GM12878 (cell line): ENCODE measurements at regions not wholly inside any gene's neighbourhood (a gene's known extent, or its start where the extent isn't known, plus 50 kb on each side); places are given as distances from the start of the nearest gene placed in this dataset.

ENCODE experiments used
- ATAC-seq: fragments of 200-7000 bp; cut with Tn5 transposase; 3 replicates; pipeline ENCODE4 v1.9.1; 2020; ENCODE audit warnings: mild to moderate bottlenecking, moderate library complexity
- BruUV-seq: library from RNA; stranded (reverse); fragments of 400-500 nt; replicated peaks from 2 replicates; lab custom pipeline; 2021; lab: Mats Ljungman, UMichigan
- CTCF ChIA-PET: fragments of 300-600 bp; sonication (Branson Sonifier 250); formaldehyde crosslinking; extraction: SDS; loops from one replicate; lab custom pipeline; 2021; ENCODE audit warnings: inconsistent platforms; lab: Yijun Ruan, JAX
- POLR2A ChIA-PET: fragments of 350-600 bp; formaldehyde crosslinking; extraction: SDS; loops from one replicate; lab custom pipeline; 2021; ENCODE audit warnings: inconsistent platforms; lab: Charles Lee
- RAD21 ChIA-PET: fragments of 300-600 bp; sonication (Branson Sonifier 250); formaldehyde crosslinking; loops from one replicate; lab custom pipeline; 2023; ENCODE audit warnings: antibody characterized with exemption; ENCODE audit not compliant: unreplicated experiment; lab: Charles Lee
- SMC1A ChIA-PET: fragments of 300-600 bp; sonication (Branson Sonifier 250); formaldehyde crosslinking; loops from one replicate; lab custom pipeline; 2023; ENCODE audit not compliant: unreplicated experiment, uncharacterized antibody; lab: Charles Lee
- DNase-seq: peaks from one replicate; pipeline ENCODE4 v3.0.0-alpha.2; 2011; ENCODE audit warnings: low read depth, low spot score
- FAIRE-seq: peaks from 3 replicates; lab custom pipeline; 2011; peaks lifted over from hg19 to GRCh38; lab: Jason Lieb, UNC
- H2AFZ ChIP-seq: 2 replicates; pipeline ENCODE4 v1.6.0; 2011; ENCODE audit warnings: low read depth, low read length, control low read depth; ENCODE audit not compliant: control insufficient read depth
- H3K27ac ChIP-seq: 2 replicates; pipeline ENCODE4 v1.5.1; 2011; ENCODE audit warnings: control low read depth; ENCODE audit not compliant: control insufficient read depth, insufficient read depth
- H3K27me3 ChIP-seq, 2 experiments: replicated peaks in 1 of 2; 2 replicates each; pipeline versions ENCODE4 v1.6.0 to v1.6.1; 2011; ENCODE audit warnings: low read length in 1 of 2; ENCODE audit not compliant: control insufficient read depth in 2 of 2, insufficient read depth in 2 of 2
- H3K36me3 ChIP-seq, 2 experiments: 2 replicates each; pipeline ENCODE4 v1.5.1; 2011; ENCODE audit warnings: low read length in 1 of 2; ENCODE audit not compliant: control insufficient read depth in 2 of 2, insufficient read depth in 2 of 2
- H3K4me1 ChIP-seq: 2 replicates; pipeline ENCODE4 v1.6.1; 2011; ENCODE audit warnings: mild to moderate bottlenecking, low read length, moderate library complexity, mixed read lengths; ENCODE audit not compliant: control insufficient read depth, insufficient read depth
- H3K4me2 ChIP-seq: 2 replicates; pipeline ENCODE4 v1.6.0; 2011; ENCODE audit warnings: control low read depth; ENCODE audit not compliant: control insufficient read depth, insufficient read depth
- H3K4me3 ChIP-seq: fragments of 200-600 bp; sonication (generic); 2 replicates; pipeline ENCODE4 v1.5.1; 2016
- H3K79me2 ChIP-seq: 2 replicates; pipeline ENCODE4 v1.6.0; 2011; ENCODE audit warnings: low read length; ENCODE audit not compliant: control insufficient read depth, insufficient read depth
- H3K9ac ChIP-seq: 2 replicates; pipeline ENCODE4 v1.8.0; 2011; ENCODE audit warnings: low read length, control low read depth, mixed read lengths; ENCODE audit not compliant: control insufficient read depth, insufficient read depth
- H3K9me3 ChIP-seq: replicated peaks from 3 replicates; pipeline ENCODE4 v1.5.1; 2011; ENCODE audit warnings: mild to moderate bottlenecking, low read length; ENCODE audit not compliant: control insufficient read depth, insufficient read depth
- H4K20me1 ChIP-seq: 2 replicates; pipeline ENCODE4 v1.6.0; 2011; ENCODE audit not compliant: control insufficient read depth, insufficient read depth
- ATF7 ChIP-seq: fragments of 450-650 bp; IDR thresholded peaks from 2 replicates; pipeline ENCODE4 v1.6.1; 2016; ENCODE audit warnings: low read depth, mild to moderate bottlenecking
- BACH1 ChIP-seq: fragments of 450-650 bp; IDR thresholded peaks from 2 replicates; pipeline ENCODE4 v1.6.1; 2017; ENCODE audit warnings: mild to moderate bottlenecking, borderline replicate concordance
- BCL3 ChIP-seq: IDR thresholded peaks from 2 replicates; pipeline ENCODE4 v1.6.1; 2011; ENCODE audit warnings: borderline replicate concordance, low read depth, mild to moderate bottlenecking, moderate library complexity, low read length; ENCODE audit not compliant: insufficient read depth, poor library complexity, severe bottlenecking
- CBX5 ChIP-seq: sonication (generic); IDR thresholded peaks from 2 replicates; pipeline ENCODE4 v1.6.1; 2016; ENCODE audit warnings: low read depth, moderate library complexity, mild to moderate bottlenecking, inconsistent platforms
- CEBPB ChIP-seq, 2 experiments: fragments of 150-350 bp in 1 of 2; IDR thresholded peaks; 2 replicates each; pipeline ENCODE4 v1.6.1; 2012 to 2014; ENCODE audit warnings: low read depth in 2 of 2, low read length in 2 of 2, borderline replicate concordance in 1 of 2, inconsistent platforms in 1 of 2
- IKZF2 ChIP-seq, 2 experiments: fragments of 450-650 bp; IDR thresholded peaks; 2 replicates each; pipeline ENCODE4 v1.6.1; 2017; ENCODE audit warnings: mild to moderate bottlenecking in 2 of 2, moderate library complexity in 2 of 2
- KAT2A ChIP-seq: conservative IDR thresholded peaks from 2 replicates; pipeline ENCODE4 v1.6.1; 2011; ENCODE audit warnings: low read depth, low read length; ENCODE audit not compliant: control insufficient read depth
- PAX5 ChIP-seq: IDR thresholded peaks from 2 replicates; pipeline ENCODE4 v1.6.1; 2011; ENCODE audit warnings: low read depth, low read length, borderline replicate concordance
- PML ChIP-seq: IDR thresholded peaks from 2 replicates; pipeline ENCODE4 v1.6.1; 2012; ENCODE audit warnings: low read length, inconsistent platforms
- RCOR1 ChIP-seq: conservative IDR thresholded peaks from 2 replicates; pipeline ENCODE4 v1.6.1; 2012; ENCODE audit warnings: low read depth, low read length, improper control_type of control experiment
- SIX5 ChIP-seq: IDR thresholded peaks from 2 replicates; pipeline ENCODE4 v1.6.1; 2011; ENCODE audit warnings: mild to moderate bottlenecking, low read depth, low read length, moderate library complexity; ENCODE audit not compliant: severe bottlenecking
- TAF1 ChIP-seq: IDR thresholded peaks from 2 replicates; pipeline ENCODE4 v1.6.1; 2011; ENCODE audit warnings: mild to moderate bottlenecking, low read depth, low read length, borderline replicate concordance
- TCF12 ChIP-seq: IDR thresholded peaks from 2 replicates; pipeline ENCODE4 v1.6.1; 2011; ENCODE audit warnings: low read depth, mild to moderate bottlenecking, low read length
- ZNF207 ChIP-seq: fragments of 450-650 bp; IDR thresholded peaks from 2 replicates; pipeline ENCODE4 v1.6.1; 2014; ENCODE audit warnings: antibody characterized with exemption, mild to moderate bottlenecking, borderline replicate concordance
- ZNF384 ChIP-seq: IDR thresholded peaks from 2 replicates; pipeline ENCODE4 v1.6.1; 2012; ENCODE audit warnings: low read depth, mild to moderate bottlenecking, low read length, improper control_type of control experiment, borderline replicate concordance
- ZZZ3 ChIP-seq: IDR thresholded peaks from 2 replicates; pipeline ENCODE4 v1.6.1; 2011; ENCODE audit warnings: low read depth; ENCODE audit not compliant: control insufficient read depth, insufficient read length
- WGBS: methylation state at CpG from one replicate; pipeline ENCODE4 v1.1.6; 2016; ENCODE audit warnings: low lambda C conversion rate; ENCODE audit not compliant: insufficient replicate concordance, insufficient coverage; ENCODE audit errors: missing lambda C conversion rate; 5-methylcytosine and 5-hydroxymethylcytosine counted together
- in situ Hi-C: fragments of 300-500 bp; cut with MboI; formaldehyde crosslinking; loops from 9 replicates; pipeline ENCODE4 v1.14.3; 2018; ENCODE audit warnings: mixed read lengths
- intact Hi-C: fragments of 100-400 bp; cut with micrococcal nuclease; formaldehyde crosslinking; loops from one replicate; pipeline ENCODE4 v1.14.2; 2022; ENCODE audit not compliant: unreplicated experiment
- TF ChIP-seq, protein P1 (sequence below): fragments of 450-650 bp; conservative IDR thresholded peaks from 2 replicates; pipeline ENCODE4 v1.6.1; 2017; ENCODE audit warnings: mild to moderate bottlenecking, moderate library complexity
- TF ChIP-seq, protein P2 (sequence below): fragments of 450-650 bp; IDR thresholded peaks from 2 replicates; pipeline ENCODE4 v1.6.1; 2017; ENCODE audit warnings: mild to moderate bottlenecking, low read depth, inconsistent platforms; ENCODE audit not compliant: poor library complexity, severe bottlenecking

GRCh38 chr16:5665834-5666233, 568.2 kb upstream of the EEF2KMT start (continued):
- TF ChIP-seq BCL3, result no peak
- no peak for TF ChIP-seq CEBPB (IDR thresholded peaks at IDR 0.05; ENCODE audit: borderline replicate concordance in 1 of 2, low read depth in 2 of 2, low read length in 2 of 2)
- TF ChIP-seq, protein P1, sequence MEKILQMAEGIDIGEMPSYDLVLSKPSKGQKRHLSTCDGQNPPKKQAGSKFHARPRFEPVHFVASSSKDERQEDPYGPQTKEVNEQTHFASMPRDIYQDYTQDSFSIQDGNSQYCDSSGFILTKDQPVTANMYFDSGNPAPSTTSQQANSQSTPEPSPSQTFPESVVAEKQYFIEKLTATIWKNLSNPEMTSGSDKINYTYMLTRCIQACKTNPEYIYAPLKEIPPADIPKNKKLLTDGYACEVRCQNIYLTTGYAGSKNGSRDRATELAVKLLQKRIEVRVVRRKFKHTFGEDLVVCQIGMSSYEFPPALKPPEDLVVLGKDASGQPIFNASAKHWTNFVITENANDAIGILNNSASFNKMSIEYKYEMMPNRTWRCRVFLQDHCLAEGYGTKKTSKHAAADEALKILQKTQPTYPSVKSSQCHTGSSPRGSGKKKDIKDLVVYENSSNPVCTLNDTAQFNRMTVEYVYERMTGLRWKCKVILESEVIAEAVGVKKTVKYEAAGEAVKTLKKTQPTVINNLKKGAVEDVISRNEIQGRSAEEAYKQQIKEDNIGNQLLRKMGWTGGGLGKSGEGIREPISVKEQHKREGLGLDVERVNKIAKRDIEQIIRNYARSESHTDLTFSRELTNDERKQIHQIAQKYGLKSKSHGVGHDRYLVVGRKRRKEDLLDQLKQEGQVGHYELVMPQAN, result no peak
- TF ChIP-seq ZNF207, result no peak
- TF ChIP-seq KAT2A, result no peak
- no peak for TF ChIP-seq SIX5
- no peak for TF ChIP-seq ZZZ3
- TF ChIP-seq, all 136 proteins: peak for 0

DNA sequence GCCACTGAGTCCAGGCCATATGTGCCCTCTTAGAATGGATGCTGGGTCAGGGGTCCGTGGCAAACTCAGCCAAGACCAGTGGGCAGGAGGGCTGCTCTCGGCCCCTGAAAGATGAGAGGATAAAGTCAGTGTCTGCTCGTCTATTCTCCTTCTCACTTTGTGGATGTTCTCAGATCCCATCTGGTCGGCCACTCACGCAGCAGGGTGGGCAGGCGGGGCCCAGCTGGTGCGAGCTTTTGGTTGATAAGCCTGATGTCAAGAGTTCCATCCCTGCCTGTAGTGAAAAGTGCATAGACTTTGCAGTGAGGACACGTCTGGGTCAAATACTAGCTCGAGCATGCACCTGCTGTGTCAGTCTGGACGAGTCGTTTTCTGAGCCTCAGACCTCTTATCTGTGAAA, 556.2 kb upstream of the EEF2KMT start:
- ChIA-PET RAD21 (no interaction called here), SMC1A (no interaction called here), POLR2A (no interaction called here), CTCF (interaction anchor here (0.5 kb wide), 1 partner anchor 8 kb away, joined by 3 read pairs; no protein-coding TSS in a partner anchor)
- BruUV-seq, result no TSS peak
- no peak overlapping the region for H3K4me2 ChIP-seq
- H3K4me1 ChIP-seq, result no peaks in the 10 kb centered on the region
- no peak for FAIRE-seq
- TF ChIP-seq ZNF384 (no peak), IKZF2 (IDR thresholded peaks at IDR 0.05) (no peak), PML (no peak), BACH1 (no peak), TAF1 (no peak), PAX5 (no peak), TCF12 (no peak), CBX5 (no peak), RCOR1 (no peak), ATF7 (no peak)
- TF ChIP-seq, protein P2, sequence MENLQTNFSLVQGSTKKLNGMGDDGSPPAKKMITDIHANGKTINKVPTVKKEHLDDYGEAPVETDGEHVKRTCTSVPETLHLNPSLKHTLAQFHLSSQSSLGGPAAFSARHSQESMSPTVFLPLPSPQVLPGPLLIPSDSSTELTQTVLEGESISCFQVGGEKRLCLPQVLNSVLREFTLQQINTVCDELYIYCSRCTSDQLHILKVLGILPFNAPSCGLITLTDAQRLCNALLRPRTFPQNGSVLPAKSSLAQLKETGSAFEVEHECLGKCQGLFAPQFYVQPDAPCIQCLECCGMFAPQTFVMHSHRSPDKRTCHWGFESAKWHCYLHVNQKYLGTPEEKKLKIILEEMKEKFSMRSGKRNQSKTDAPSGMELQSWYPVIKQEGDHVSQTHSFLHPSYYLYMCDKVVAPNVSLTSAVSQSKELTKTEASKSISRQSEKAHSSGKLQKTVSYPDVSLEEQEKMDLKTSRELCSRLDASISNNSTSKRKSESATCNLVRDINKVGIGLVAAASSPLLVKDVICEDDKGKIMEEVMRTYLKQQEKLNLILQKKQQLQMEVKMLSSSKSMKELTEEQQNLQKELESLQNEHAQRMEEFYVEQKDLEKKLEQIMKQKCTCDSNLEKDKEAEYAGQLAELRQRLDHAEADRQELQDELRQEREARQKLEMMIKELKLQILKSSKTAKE, result no peak
- no peak overlapping the region for H3K4me3 ChIP-seq
- no peak overlapping the region for H2AFZ ChIP-seq
- H3K27me3 ChIP-seq, result no peaks in the 10 kb centered on the region
- H3K27ac ChIP-seq, result no peak overlapping the region
- intact Hi-C loops (no loop called here), in situ Hi-C loops (no loop called here)
- H3K9ac ChIP-seq, result no peak overlapping the region
- no peaks in the 10 kb centered on the region; the same call in 1 of the 3 replicates for H3K9me3 ChIP-seq
- H3K36me3 ChIP-seq, result no peaks in the 10 kb centered on the region
- ATAC-seq, result no peak
- H4K20me1 ChIP-seq, result no peaks in the 10 kb centered on the region
- no peaks in the 10 kb centered on the region for H3K79me2 ChIP-seq
- no peak for DNase-seq
- WGBS, result 5% methylated on average over 11 of the region's 11 CpGs
